DMS153 treated with DMSO at 0.1 percent for 48 hours (cell line): ENCODE measurements at regions not wholly inside any gene's neighbourhood (a gene's known extent, or its start where the extent isn't known, plus 50 kb on each side); places are given as distances from the start of the nearest gene placed in this dataset.

Experiments
- DNase-seq: peaks from one replicate; lab custom pipeline; 2025; ENCODE audit not compliant: unreplicated experiment; lab: John Stamatoyannopoulos, UW

DNA sequence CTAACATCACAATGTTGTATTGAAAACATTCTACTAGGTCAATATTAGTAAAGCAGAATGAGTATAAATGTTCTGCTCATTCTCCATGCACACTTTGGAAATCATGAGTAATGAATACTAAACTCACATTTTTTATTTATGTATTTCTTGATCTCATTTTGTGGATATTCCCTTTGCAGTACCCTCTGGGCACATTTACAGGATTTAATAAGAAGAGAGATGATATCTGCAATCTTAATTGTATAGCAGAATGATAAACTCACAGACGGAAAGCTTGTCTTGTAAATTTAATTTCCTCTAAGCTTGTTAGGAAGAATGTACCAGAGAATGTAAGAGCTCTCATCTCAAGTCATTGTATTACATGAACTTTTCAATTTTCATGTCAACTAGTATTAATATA, 1279.7 kb downstream of the PCDH7 start:
- DNase-seq: no peak

GRCh38 chr4:32000846-32001488, 1280.8 kb downstream of the PCDH7 start:
- DNase-seq: no peak

DNA sequence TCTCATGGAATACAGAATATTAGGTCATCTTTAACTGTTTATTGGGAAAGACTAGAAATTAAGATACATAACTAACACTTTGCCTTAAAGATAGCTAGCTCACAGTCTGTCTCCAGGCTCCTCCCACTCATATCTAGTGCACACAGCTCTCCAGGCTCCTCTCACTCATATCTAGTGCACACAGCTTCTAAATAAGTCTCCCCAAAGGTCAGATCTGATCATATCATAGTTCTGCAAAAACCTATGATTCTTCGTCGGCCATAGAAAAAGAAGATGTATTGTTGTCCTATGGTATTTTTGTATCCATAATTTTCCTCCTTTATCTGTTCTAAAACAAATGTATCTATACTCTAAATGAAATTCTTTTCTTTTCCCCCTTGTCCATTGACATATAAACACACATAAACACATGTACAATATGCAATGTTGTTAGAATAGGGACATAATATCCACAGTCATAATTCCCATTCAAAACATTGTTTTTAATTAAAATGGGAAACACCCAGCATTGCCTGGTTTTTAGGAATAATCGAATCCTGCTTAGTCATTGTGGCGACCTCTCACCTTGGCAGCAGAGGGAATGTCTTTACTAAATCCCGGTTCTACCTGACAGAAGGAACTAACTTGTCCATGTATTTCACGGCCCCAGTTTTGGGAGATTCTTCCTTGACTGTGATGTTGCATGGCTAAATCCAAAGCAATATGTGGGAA, 1282.0 kb downstream of the PCDH7 start:
- DNase-seq: no peak

- DNase-seq: no peak
Observed at GRCh38 chr4:32003548-32003947, 1283.4 kb downstream of the PCDH7 start.

DNA sequence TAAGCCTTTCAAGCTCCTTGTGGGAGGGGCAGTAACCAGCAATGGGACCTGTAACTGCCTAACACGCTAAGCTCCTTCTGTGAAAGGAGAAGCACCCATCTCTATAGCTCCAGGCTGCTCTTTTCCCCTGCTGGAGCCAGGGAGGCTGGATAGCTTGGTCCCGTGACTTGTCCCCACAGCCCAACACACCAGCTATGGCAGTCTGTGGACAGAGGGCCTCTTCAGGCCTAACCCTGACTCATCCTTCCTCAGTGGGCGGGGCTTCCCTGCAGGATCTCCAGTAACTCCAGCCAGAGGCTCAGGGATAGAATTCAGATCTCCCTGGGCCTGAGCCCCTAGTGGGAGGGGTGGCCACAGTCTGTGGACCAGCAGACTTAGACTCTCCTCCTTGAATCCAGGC, 1290.1 kb downstream of the PCDH7 start:
- no peak for DNase-seq

DNA sequence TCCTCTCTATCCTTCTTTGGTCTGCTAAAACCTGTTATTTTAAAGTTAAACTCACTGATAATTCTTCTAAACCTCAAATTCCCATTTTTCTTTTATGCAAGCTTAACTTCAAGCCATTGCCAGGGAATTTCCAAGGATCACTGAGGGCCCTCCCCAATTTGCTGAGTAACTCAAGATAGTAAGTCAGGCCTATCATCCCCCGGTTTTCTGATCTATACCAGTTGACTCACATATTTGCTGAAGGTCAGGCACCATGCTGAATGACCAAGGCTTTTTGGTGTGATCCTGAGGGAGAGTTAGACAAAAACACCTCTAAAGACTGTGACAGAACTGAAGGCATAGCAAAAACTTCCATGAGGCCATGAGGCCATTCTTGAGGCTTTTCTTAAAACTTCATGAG, 1301.9 kb downstream of the PCDH7 start:
- no peak for DNase-seq

GRCh38 chr4:32025851-32026459, 1305.8 kb downstream of the PCDH7 start:
- DNase-seq: no peak

GRCh38 chr4:32030406-32030805, 1310.2 kb downstream of the PCDH7 start:
- DNase-seq: no peak

DNA sequence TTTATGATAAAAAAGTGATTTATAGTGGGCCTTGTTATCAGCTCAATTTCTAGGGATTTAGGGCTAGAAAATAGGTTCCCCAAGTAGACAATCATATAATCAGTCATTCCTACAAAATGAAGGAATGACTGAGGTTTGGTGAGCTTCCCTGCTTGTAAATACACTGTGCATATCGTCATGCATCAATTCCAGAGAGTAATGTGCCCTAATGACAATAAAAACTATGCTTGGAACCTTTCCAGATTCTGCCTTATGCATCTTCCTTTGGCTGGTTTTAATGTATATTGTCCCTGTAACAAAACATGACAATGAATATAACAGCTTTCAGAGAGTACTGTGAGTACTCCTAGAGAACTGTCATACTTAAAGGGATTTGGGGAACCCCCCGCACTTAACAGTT, 1310.9 kb downstream of the PCDH7 start:
- DNase-seq: no peak

DNA sequence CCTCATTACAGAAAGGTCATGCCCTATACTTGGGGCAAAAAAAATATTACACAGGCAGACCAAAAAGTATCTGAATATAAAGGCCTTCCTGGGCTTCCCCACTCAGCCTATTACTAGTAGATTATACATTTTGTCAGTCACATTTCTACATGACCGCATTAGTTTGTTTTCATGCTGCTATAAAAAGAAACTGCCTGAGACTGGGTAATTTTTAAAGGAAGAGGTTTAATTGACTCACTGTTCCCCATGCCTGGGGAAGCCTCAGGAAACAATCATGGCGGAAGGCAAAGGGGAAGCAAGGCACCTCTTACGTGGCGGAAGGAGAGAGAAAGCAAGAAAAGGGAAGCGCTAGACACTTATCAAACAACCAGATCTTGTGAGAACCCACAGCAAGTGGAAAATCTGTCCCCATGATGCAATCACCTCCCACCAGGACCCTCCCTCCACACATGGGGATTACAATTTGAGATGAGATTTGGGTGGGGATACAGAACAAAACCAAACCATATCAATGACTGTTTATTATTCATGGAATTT, 1312.0 kb downstream of the PCDH7 start:
- no peak for DNase-seq

DNA sequence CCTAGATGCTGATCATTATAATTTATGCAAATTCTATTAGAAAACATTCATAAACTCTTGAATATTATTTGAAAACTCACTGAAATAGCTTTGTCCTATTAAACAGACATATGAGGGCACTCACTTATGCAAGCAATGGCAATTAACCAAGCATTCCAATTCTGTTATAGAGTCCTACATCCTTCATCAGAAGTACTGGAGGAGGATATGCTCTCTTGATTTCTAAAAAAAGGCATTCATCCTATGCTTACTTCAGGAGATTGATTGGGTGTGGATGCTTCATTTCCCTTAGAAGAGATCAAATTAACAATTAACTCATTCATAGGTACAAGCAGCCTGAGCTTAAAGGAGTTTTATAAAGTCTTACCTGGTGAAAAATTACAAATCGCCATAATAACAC, 1317.2 kb downstream of the PCDH7 start:
- DNase-seq: no peak

DNA sequence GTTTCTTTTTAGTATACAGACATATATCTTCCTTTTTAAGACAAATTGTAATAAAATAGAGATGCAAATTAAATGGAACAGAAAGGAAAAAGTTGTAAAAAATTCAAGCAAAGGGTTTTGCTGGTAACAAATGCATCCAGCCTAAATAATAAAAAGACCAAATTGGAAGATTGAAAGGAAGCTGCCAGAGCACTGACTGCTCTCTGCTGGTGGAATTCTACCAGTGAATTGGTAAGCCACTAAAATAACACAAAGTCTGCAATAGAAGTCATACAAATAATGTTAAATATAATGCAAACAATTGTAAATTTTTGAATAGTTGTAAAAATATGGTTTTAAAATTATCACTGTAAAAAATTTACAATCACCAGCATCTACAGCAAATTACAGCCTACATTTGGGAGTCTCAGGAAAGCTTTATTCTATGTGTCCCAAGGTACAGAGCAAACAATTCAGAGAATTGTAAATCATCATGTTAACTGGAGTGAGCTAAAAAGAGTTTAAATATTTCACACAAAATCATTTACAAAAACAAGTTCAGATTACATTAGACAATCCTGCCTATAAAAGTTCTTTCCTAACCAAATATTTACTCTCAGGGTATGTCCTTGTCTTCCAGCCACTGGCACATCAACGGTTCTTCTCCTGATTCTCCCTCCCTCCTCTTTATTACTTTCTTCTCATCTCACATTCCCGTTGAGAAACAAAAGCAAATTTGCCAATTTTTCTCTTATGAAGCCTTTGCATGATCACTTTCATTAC, 1322.5 kb downstream of the PCDH7 start:
- no peak for DNase-seq

GRCh38 chr4:32043248-32043633, 1323.1 kb downstream of the PCDH7 start:
- DNase-seq: no peak

GRCh38 chr4:32061916-32062315, 1341.7 kb downstream of the PCDH7 start:
- no peak for DNase-seq

DNA sequence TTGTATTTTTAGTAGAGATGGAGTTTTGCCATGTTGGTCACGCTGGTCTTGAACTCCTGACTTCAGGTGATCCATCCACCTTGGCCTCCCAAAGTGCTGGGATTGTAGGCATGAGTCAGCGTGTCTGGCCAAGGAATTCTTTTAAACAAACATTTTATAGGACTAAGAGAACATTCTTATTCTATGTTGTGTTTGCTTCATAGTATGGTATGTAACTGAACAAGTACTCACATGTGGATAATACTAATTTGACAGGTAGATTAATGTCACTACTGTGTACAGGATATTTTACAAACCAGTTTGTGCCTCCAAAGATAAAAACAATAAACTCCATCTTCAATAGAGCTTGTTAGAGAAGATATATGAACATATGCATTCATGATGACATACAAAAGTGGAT, 1353.4 kb downstream of the PCDH7 start:
- no peak for DNase-seq

GRCh38 chr4:32087211-32087610, 1367.0 kb downstream of the PCDH7 start:
- no peak for DNase-seq

GRCh38 chr4:32094987-32095386, 1374.8 kb downstream of the PCDH7 start:
- DNase-seq: no peak

DNA sequence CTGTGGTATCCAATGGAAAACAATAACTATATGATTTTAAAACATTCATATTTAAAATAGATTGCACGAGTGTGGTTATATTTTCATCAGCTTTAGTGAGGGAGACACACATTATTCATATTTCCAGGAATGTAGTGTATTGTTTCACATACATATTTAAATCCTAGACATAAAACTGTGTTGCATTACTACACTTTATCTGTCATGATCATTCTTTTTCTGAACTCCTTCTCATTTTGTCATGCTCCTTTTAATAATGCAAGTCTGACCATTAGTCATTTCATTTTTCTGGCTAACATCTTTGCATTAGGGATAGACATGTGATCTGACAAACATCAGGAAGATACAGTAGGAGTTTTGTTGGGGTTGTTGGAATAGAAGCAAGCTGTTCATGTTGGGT, 1382.7 kb downstream of the PCDH7 start:
- no peak for DNase-seq

DNA sequence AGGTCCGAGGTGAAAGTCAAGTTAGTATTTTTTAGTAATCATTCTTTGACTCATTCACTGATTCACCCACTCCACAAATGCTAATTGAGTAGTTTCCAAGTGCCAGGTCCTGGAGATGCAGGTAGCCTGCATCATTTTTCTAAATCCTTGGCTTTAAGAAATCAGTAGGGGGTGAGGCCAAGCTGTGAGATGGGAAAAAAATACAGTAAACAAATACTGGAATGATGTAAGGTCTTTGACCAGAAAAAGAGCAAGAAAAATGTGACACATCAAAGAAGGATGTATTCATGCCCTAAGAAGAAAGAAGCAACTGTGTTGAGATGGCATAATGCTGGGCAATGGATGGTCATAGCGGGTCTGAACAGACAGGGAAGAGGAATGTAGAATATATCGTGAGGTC, 1386.6 kb downstream of the PCDH7 start:
- DNase-seq: no peak

- DNase-seq: no peak
Observed at GRCh38 chr4:32112891-32113290, 1392.7 kb downstream of the PCDH7 start.

DNA sequence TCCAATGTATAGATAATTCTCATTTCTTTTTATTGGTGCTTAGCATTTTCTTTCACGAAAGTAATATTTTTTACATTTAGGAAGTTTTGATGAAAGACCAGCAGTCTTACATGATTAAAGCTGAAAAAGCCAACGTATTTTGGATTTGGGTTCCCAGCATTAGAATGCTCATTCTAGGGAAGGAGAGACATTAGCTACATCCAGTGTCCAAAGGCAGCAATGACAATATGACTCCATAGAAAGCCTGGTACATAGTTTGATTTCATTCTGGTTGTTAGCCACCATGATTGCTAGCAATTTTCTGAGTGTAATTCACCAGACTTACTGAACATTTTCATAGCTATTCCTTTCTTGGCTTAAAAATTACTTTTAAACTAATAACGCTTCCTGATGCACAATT, 1397.5 kb downstream of the PCDH7 start:
- no peak for DNase-seq

GRCh38 chr4:32119907-32120306, 1399.7 kb downstream of the PCDH7 start:
- DNase-seq: no peak
